ENCODE measurements at regions not wholly inside any gene's neighbourhood (a gene's known extent, or its start where the extent isn't known, plus 50 kb on each side); places are given as distances from the start of the nearest gene placed in this dataset.

DNA sequence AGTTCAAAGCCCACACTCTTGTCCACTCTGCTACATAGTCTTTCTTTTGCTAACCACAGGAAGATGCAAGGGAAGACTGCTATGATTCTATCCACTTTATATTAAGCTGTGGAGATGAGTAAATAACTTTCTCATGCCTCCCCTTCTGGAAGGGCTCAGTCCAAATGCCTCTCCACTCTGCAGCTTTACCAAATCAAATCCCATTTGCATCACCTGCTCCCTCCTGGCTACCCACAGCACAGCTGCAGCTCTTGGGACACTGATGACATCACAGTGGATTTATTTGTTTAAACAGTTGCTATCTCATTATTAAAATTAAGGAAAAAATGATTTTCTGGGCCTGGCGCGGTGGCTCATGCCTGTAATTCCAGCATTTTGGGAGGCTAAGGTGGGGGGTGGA lies 1544.9 kb upstream of the WWC1 start:
- no peak overlapping the region for H3K4me3 ChIP-seq (ENCODE audit: low read depth, low read length)
- TF ChIP-seq, protein P1, sequence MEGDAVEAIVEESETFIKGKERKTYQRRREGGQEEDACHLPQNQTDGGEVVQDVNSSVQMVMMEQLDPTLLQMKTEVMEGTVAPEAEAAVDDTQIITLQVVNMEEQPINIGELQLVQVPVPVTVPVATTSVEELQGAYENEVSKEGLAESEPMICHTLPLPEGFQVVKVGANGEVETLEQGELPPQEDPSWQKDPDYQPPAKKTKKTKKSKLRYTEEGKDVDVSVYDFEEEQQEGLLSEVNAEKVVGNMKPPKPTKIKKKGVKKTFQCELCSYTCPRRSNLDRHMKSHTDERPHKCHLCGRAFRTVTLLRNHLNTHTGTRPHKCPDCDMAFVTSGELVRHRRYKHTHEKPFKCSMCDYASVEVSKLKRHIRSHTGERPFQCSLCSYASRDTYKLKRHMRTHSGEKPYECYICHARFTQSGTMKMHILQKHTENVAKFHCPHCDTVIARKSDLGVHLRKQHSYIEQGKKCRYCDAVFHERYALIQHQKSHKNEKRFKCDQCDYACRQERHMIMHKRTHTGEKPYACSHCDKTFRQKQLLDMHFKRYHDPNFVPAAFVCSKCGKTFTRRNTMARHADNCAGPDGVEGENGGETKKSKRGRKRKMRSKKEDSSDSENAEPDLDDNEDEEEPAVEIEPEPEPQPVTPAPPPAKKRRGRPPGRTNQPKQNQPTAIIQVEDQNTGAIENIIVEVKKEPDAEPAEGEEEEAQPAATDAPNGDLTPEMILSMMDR (IDR thresholded peaks at IDR 0.05; ENCODE audit: insufficient read depth, low read length) = no peak
- no peak for DNase-seq (ENCODE audit: low read depth)

DNA sequence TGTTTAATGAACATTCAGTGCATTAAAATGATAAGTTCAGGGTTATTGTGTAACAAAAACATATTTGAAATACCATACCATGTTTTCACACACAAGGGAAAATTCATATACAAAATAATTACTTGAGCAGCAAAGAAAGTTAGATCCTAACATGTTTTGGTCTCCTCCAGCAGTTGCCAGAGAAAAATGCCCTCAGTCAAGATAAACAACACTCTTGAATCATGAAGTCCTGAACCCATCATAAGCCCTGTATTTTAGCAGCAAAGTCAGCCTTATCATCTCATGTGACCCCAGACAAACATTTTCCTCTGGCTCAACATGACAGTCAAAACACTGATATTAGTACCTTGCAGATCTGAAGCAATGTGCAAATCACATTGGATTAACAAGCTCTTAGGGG lies 1541.1 kb upstream of the WWC1 start:
- no peak for DNase-seq (ENCODE audit: low read depth)
- TF ChIP-seq, protein P1 (IDR thresholded peaks at IDR 0.05; ENCODE audit: insufficient read depth, low read length) = no peak
- no peak overlapping the region for H3K4me3 ChIP-seq (ENCODE audit: low read depth, low read length)

DNA sequence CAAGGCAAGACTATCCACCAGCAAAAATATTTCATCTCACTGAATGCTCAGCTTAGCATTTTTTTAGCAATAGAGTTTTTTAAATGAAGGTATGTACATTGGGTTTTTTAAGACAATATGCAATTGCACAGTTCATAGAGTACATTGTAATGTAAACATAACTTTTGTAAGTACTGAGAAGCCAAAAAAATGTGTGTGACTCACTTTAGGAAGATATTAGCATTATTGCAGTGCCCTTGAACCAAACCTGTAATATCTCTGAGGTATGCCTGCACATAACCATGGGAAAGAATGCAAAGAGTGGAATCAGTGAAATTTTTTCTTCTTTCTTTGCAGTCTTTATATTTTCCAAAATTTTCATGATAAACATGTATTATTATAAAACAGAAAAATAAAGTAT lies 1533.3 kb upstream of the WWC1 start:
- no peak for DNase-seq (ENCODE audit: low read depth)
- H3K4me3 ChIP-seq (ENCODE audit: low read depth, low read length) = no peak overlapping the region
- TF ChIP-seq, protein P1 (IDR thresholded peaks at IDR 0.05; ENCODE audit: insufficient read depth, low read length) = no peak

DNA sequence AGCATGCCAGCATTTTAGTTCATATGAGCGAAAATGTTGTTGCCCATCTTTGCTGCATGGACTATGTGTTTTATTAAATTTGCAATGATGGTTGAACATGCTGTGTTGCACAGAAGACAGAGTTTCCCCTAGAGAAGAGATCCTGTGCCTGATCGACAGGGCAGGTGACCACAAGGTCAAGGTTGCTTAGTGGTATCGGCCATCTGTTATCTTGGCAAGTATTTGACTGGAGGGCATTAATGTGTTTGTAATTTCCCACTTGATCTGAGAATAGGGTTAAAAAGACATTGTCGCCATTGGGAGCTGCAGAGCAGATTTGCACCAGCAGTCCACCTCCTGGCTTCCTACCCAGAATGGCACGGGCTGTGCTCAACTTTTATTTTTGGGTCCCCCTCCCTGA lies 1523.6 kb upstream of the WWC1 start:
- no peak for DNase-seq (ENCODE audit: low read depth)
- TF ChIP-seq, protein P1 (IDR thresholded peaks at IDR 0.05; ENCODE audit: insufficient read depth, low read length) = no peak
- no peak overlapping the region for H3K4me3 ChIP-seq (ENCODE audit: low read depth, low read length)

DNA sequence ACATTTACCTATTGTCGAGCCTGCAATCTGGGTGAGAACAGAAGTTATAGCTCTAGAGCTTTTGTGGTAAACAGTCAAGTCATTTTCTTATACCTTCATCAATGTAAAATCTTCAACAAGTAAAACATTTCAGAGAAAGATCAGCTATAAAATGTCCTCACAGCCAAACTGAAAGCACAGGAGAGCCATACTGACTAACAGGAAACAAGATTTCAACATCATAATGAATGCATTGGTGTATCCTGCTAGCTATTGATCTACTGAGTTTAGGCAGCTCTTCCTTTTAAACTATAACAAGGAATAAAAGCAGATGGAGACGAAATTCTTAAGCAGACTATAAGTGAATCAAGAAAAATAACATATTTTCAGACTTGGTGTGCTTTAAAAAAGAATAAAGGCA lies 1522.9 kb upstream of the WWC1 start:
- no peak overlapping the region for H3K4me3 ChIP-seq (ENCODE audit: low read depth, low read length)
- TF ChIP-seq, protein P1 (IDR thresholded peaks at IDR 0.05; ENCODE audit: insufficient read depth, low read length) = no peak
- DNase-seq (ENCODE audit: low read depth) = no peak

DNA sequence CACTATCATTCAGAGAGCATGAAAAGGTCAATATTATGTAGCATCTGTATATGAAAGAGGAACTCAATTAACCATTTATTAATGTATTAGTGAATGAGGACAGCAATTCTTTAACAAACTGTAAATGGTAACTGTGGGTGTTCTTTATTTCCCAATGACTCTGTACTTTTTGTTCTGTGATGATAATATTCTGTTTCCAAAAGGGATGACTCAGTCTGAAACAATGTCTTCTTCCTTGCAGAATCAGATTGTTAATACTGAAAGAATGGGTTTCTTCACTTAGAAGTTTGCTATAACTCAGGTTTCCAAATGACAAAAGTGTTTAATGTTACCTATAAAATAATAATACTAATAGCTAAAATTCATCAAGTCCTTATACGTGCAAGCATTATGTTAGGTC lies 1518.7 kb upstream of the WWC1 start:
- peak; percentile 5 for DNase-seq (ENCODE audit: low read depth)
- H3K4me3 ChIP-seq (ENCODE audit: low read depth, low read length) = no peak overlapping the region
- TF ChIP-seq, protein P1 (IDR thresholded peaks at IDR 0.05; ENCODE audit: insufficient read depth, low read length) = no peak

DNA sequence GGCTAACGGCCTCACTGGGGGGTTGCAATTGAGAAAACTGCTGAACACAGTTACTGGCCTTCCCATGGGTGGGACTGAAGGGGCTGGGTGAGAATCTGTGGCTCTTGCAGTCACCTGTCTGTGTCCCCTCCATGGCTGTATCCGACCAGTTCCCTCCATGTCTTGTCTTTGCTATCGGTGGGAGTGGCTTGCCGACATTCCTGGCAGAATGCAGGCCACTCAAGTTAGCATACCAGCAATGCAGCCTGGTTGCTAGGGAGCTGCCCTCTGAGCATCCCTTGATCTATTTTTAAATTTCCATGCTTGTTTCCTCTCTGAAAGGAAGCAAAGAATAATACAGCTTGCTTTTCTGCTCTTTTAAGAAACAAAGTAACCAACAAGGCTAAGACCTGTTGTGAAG lies 1509.7 kb upstream of the WWC1 start:
- DNase-seq (ENCODE audit: low read depth) = no peak

More for the DNA sequence above, 1509.7 kb upstream of the WWC1 start:
- no peak overlapping the region for H3K4me3 ChIP-seq (ENCODE audit: low read depth, low read length)
- TF ChIP-seq, protein P1 (IDR thresholded peaks at IDR 0.05; ENCODE audit: insufficient read depth, low read length) = no peak
